ENCODE measurements at regions not wholly inside any gene's neighbourhood (a gene's known extent, or its start where the extent isn't known, plus 50 kb on each side); places are given as distances from the start of the nearest gene placed in this dataset.
A peak's percentile ranks its signal among the peaks of the same experiment; 100 is the strongest.

DNA sequence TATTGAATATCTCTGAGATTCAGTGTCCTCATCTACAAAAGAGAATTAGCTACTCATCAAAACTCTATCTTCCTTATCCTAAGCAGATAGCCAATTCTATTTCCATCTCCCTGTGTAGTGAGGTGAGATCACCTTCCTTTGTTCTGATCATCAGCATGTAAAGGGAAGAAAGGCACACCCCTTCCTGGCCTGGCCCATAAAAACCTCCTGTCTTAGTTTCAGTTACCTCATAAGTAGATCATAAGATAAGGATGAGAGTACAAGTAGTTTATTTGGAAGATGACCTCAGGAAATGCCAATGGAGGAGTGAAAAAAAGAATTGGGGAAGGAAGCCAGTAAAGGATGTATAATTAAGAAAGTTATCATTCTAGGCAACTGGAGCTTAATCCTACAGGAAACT is 114.5 kb upstream of the GADL1 start:
- DNase-seq, result no peak

DNA sequence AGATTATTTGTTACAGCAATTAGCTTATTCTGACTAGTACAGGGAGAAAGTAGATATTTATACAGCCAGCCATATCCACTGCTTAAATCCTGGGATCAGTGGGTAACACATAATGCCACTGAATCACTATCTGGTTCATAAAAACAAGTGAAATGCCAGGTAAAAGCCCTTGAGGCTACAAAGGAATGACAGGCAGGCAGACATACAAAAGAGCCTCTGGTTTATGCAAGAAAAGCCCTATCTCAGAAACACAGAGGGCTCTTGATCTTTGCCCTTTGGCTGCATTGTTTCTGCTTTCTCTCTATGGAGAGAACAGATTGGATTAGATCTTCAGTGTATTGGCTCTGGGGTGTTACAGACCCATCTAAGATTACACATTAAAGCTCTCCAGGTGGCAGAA is 115.4 kb upstream of the GADL1 start:
- peak; percentile 44 for DNase-seq

DNA sequence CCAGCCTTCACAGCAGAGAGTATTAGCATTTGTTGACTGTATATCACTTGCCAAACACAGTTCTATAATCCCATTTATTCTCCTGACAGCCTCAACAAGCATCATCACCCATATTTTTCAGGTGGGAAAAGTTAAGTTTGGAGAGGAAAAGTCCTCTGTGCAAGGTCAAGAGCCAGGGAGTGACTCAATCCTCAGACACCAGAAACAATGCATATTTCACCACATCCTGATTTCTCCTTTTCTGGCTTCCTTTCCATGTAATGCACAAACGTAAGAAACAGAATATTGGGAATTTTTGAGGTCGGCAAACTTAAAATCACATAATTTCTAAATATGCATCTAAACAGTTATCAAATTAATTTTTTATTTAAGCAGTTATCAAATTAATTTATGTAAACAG is 116.0 kb upstream of the GADL1 start:
- no peak for DNase-seq

DNA sequence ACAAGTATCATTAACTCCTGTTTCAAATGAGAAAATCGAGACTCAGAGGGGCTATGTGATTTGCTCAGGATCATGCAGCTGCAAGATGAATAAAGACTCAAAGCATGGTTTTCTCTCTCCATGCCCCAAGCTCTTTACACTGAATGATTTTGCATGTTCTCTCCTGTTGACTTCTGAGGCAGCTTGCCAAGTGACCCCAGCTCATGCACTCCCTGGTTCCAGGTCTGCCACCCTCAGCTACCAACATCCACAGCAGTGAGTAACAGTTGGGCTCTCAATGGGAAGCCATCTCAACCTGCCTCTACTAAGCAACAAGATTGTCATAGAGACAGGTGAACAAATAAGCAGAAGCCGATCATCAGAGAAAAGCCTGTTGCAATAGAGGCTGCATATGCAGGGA is 116.9 kb upstream of the GADL1 start:
- peak; percentile 94 for DNase-seq

DNA sequence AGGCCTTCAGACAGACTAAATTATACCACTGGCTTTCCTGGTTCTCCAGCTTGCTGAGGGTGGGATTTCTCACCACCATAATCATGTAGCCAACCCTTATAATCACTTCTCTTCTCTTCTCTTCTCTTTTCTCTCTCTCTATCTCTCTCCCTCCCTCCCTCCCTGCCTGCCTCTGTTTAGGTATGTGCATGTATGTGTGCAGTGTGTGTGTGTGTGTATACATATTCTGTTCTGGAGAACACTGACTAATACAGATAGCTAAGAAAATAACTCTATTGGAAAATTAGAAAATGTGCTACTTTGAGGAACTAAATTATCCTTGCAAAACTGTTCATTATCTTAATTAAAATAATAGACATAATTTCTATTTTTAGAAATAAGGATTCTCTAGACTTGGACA is 118.6 kb upstream of the GADL1 start:
- no peak for DNase-seq

GRCh38 chr3:31013843-31014242 is 119.4 kb upstream of the GADL1 start:
- no peak for DNase-seq

DNA sequence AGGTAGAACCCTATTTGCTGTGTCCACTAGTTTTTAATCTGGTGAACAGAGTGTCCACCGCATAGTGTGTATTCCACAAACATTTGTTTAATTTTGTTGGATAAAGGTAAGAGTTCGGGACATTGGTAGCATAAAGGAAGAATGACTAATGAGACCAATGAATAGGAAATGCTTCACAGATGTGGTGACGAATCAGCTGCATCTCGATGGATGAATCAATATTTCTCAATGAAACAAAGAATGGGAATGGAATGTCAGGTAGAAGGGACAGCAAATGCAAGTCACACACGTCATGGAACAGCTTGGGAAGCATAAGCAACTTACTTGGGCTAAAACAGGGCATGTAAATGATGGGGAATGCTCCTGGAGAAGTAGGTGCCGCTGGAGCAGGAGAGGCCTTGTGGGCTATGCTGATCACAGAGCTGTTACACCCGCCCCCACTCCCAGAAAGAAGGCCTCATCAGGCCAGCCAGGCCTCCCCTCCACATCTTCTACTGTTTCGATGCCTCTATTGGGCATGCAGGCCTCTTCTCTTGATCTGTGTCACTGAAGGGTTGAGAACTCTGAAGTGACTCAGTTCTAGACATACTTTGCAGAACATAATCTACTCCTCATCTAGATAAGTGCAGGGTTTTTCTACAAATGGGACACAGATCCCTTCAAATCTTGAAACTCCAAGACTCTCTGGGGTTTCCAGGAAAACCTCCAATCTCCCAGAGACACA is 120.0 kb upstream of the GADL1 start:
- DNase-seq, result no peak

GRCh38 chr3:31016196-31016595 is 121.7 kb upstream of the GADL1 start:
- DNase-seq, result no peak

GRCh38 chr3:31022716-31023115 is 128.3 kb upstream of the GADL1 start:
- no peak for DNase-seq

DNA sequence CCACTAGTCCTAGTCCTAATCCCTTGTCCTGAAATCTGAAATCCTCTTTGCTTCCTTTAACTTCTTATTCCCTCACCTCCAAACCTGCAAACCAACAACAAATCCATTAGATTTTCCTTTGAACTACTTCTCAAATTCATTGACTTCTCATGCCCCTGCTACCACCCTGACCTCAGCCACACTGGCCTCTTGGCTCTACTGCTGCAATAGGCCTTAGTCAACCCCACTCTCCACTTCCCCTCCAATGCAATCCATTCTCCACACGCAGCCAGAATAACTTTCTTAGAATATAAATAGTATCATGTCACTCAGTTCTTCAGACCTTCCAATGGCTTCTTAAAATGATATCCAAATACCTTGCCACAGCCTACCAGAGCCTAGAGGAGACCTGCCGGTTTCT is 131.1 kb upstream of the GADL1 start:
- DNase-seq, result no peak

- no peak for DNase-seq
These were observed 132.8 kb upstream of the GADL1 start for GRCh38 chr3:31027191-31027761.

DNA sequence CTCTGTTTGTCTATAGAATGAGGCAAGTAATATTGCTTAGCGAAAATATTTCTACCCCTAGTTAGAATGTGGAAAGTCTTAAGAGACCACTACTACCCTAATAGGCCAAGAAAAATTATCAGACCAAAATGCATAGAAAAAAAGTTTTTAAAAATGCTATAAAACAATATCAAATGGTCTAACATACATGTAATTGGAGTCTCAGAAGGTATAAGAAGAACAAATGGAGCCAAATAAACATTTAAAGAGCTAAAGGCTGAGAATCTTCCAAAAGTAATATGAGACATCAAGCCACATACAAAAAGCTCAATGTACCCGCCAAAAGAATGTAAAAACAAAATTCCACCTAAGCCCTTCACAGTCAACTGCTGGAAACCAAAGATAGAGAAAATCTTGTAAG is 133.5 kb upstream of the GADL1 start:
- no peak for DNase-seq

DNA sequence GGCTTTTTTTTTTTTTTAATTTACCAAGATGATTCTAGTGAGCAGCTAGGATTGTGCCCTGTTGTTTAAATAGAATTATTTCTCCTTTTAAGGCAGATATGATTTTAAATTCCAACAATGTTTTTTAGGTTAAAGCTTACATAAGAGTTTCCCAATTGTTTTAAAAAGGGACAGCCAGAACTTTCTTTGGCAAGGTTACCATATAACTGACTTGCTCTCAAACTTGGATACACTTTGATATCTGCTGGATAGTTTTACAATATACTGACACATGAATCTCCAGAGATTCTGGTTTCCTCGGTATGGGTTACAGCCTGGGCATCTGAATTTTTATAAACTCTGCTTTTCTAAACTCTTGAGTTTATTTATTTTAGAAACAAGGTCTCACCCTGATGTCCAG is 134.3 kb upstream of the GADL1 start:
- no peak for DNase-seq

DNA sequence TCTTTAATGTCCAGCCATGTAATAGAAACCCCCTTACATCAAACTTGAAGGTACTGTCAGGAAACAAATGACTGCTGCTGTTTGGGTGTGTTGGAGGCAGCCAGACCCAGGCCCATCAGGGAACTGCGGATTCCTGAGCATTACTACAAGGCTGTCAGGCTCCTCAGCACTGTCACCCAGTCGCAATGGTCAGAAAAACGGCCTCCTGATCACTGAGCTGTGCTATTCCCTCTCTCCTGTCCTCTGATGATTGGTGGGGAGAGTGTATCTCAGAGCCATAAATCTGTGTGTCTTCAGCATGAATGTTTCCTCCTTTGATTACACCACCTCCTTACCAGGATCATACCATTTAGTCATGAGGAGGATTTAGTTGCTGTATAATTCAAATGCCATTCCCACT is 135.2 kb upstream of the GADL1 start:
- no peak for DNase-seq

GRCh38 chr3:31035681-31036080 is 141.2 kb upstream of the GADL1 start:
- no peak for DNase-seq

- no peak for DNase-seq
These were observed 143.8 kb upstream of the GADL1 start for GRCh38 chr3:31038086-31038739.

- DNase-seq, result no peak
These were observed 144.7 kb upstream of the GADL1 start for GRCh38 chr3:31039145-31039544.

- DNase-seq, result no peak
These were observed 146.9 kb upstream of the GADL1 start for GRCh38 chr3:31041161-31041978.

DNA sequence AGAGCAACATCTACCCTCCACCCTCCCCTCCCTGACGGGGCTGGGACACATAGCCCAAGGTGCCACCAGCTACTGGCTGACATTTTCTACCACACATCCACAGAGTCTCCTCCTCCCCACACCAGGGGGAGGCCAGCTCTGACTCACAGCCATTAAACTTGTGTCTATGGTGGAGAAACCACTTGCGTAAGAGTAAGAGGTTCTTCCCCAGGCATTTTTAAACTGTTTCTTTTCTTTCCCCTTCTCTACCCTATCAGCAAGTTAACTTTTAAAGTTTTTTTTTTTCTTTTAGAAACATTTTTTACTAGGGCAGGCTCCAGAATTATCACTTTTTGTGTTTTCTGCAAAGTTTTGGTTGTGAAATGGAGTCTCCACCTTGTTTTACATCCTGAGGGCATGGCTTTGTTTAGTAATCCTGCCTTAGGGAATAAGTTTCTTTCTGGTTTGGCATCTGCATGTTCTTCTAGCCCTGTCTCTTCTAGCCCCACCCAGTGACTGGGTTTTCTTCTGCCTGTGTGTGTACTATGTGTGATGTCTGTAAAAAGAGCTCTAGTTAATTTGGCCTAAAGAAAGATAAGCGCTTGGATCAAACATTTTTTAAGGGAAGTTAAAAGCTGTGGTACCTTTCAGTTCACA is 148.8 kb upstream of the GADL1 start:
- no peak for DNase-seq

DNA sequence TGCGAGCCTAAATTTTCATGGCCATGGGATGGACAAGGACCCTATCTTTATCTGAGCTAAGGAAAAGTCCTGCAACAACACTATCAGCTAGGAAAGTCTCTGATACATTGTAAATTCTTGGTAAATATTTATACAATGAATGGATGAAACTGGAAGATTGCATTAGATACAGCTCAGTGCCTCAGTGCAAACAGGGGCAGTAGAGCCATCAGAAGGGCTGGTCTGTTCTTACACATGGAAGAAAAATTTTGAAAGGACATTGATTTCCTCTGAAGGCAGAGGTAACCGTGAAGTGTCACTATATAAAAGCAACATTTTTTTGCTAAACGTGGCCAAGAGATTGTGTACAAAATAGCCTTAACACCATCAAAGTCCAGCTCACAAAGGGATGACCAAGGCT is 153.2 kb upstream of the GADL1 start:
- no peak for DNase-seq

DNA sequence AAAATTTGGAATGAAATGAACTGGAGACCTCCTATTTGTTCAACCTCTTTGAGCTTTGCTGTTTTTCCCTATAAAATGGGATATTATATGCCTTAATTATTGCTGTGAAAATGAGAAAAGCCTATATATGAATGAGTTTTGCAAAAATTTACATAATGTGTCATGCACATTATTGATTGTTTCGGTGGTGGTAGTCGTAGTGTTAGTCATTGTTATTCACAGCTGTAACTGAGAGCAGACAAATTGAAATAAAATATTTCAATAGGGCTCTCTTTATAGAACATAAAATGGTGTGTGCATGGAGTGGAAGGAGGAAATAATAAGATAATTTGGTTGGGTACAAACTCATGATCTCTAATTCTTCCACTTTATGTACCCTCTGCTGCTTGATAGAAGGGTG is 153.7 kb upstream of the GADL1 start:
- DNase-seq, result no peak

GRCh38 chr3:31050296-31050695 is 155.8 kb upstream of the GADL1 start:
- no peak for DNase-seq

- no peak for DNase-seq
These were observed 156.8 kb upstream of the GADL1 start for GRCh38 chr3:31051226-31051625.

All from NCI-H345 (cell line).